Breast epithelium (tissue), 4 donors: ENCODE measurements at regions not wholly inside any gene's neighbourhood (a gene's known extent, or its start where the extent isn't known, plus 50 kb on each side); places are given as distances from the start of the nearest gene placed in this dataset.

Experiments
- DNase-seq, 2 donors: peaks; one replicate each; pipeline ENCODE4 v3.0.0-alpha.2; 2019; ENCODE audit warnings: low spot score in 2 of 2
- H3K27ac ChIP-seq, 2 donors: fragments of 200-600 bp; sonication (generic) in 1 of 2; one replicate each; pipeline ENCODE4 v1.5.1; 2016 to 2019; ENCODE audit warnings: mild to moderate bottlenecking in 1 of 2
- H3K27me3 ChIP-seq, 2 donors: fragments of 200-600 bp; sonication (generic) in 1 of 2; one replicate each; pipeline versions ENCODE4 v1.5.1 to v1.6.0; 2017 to 2019; ENCODE audit warnings: control low read depth in 1 of 2, mild to moderate bottlenecking in 1 of 2
- H3K36me3 ChIP-seq: fragments of 200-600 bp; one replicate; pipeline ENCODE4 v1.5.1; 2019
- H3K4me1 ChIP-seq, 2 donors: fragments of 200-600 bp; sonication (generic); one replicate each; pipeline ENCODE4 v1.5.1; 2016 to 2019; ENCODE audit warnings: control low read depth in 1 of 2
- H3K4me3 ChIP-seq, 3 donors: fragments of 200-600 bp; sonication (generic); 1 replicate in 2 of 3; 2 replicates in 1 of 3; pipeline ENCODE4 v1.5.1; 2016 to 2019; ENCODE audit warnings: mild to moderate bottlenecking in 3 of 3, moderate library complexity in 2 of 3
- H3K9me3 ChIP-seq, 2 donors: fragments of 200-600 bp; sonication (generic) in 1 of 2; one replicate each; pipeline ENCODE4 v1.5.1; 2016 to 2019; ENCODE audit warnings: control low read depth in 1 of 2
- CTCF ChIP-seq, 3 donors: fragments of 450-650 bp; IDR thresholded peaks; one replicate each; pipeline ENCODE4 v1.5.1; 2016 to 2017; ENCODE audit warnings: antibody characterized with exemption in 3 of 3, mild to moderate bottlenecking in 3 of 3, moderate library complexity in 3 of 3
- POLR2A ChIP-seq: fragments of 450-650 bp; IDR thresholded peaks from one replicate; pipeline ENCODE4 v1.6.1; 2016; ENCODE audit warnings: antibody characterized with exemption, mild to moderate bottlenecking, moderate library complexity
- POLR2AphosphoS5 ChIP-seq, 3 donors: sonication (generic); formaldehyde crosslinking; IDR thresholded peaks; one replicate each; pipeline ENCODE4 v1.6.1; 2017; ENCODE audit warnings: antibody characterized with exemption in 3 of 3
- intact Hi-C: fragments of 100-400 bp; cut with DNase I; formaldehyde crosslinking; loops from one replicate; pipeline ENCODE4 v1.15.1; 2023; ENCODE audit warnings: low total_unique reads

- Histone ChIP-seq H3K27ac (no peak overlapping the region), H3K36me3 (no peaks in the 10 kb centered on the region), H3K9me3 (no peaks in the 10 kb centered on the region), H3K4me1 (no peaks in the 10 kb centered on the region), H3K4me3 (no peak overlapping the region), H3K27me3 (no peaks in the 10 kb centered on the region)
- DNase-seq = no peak
- intact Hi-C loops = no loop called here
- TF ChIP-seq CTCF (IDR thresholded peaks at IDR 0.05) (no peak), POLR2AphosphoS5 (IDR thresholded peaks at IDR 0.05) (no peak), POLR2A (no peak)
Observed at GRCh38 chr2:66867063-66867441, 432.1 kb downstream of the MEIS1 start.

- no peak for DNase-seq
- no peaks in the 10 kb centered on the region for H3K9me3 ChIP-seq
- no peaks in the 10 kb centered on the region for H3K36me3 ChIP-seq
- no peaks in the 10 kb centered on the region for H3K4me1 ChIP-seq
- TF ChIP-seq POLR2A (no peak), POLR2AphosphoS5 (IDR thresholded peaks at IDR 0.05) (no peak), CTCF (IDR thresholded peaks at IDR 0.05) (no peak)
- H3K27ac ChIP-seq = no peak overlapping the region
- intact Hi-C loops = no loop called here
- no peak overlapping the region for H3K4me3 ChIP-seq
- H3K27me3 ChIP-seq = no peaks in the 10 kb centered on the region
Observed at GRCh38 chr2:66869076-66869475, 434.2 kb downstream of the MEIS1 start.

GRCh38 chr2:66872081-66872985 lies 437.4 kb downstream of the MEIS1 start:
- H3K27ac ChIP-seq = no peak overlapping the region
- intact Hi-C loops = no loop called here
- no peaks in the 10 kb centered on the region for H3K36me3 ChIP-seq
- no peaks in the 10 kb centered on the region for H3K27me3 ChIP-seq
- no peak for TF ChIP-seq POLR2AphosphoS5 (IDR thresholded peaks at IDR 0.05)
- TF ChIP-seq POLR2A = no peak
- TF ChIP-seq CTCF (IDR thresholded peaks at IDR 0.05) = no peak
- no peak overlapping the region for H3K4me3 ChIP-seq
- no peak for DNase-seq
- H3K4me1 ChIP-seq = no peaks in the 10 kb centered on the region
- H3K9me3 ChIP-seq = no peaks in the 10 kb centered on the region

- TF ChIP-seq CTCF (IDR thresholded peaks at IDR 0.05) (no peak), POLR2A (no peak), POLR2AphosphoS5 (IDR thresholded peaks at IDR 0.05) (no peak)
- no peak overlapping the region for H3K4me3 ChIP-seq
- H3K27ac ChIP-seq = no peak overlapping the region
Observed at GRCh38 chr2:66872986-66873754, 438.2 kb downstream of the MEIS1 start.

GRCh38 chr2:66874411-66874810 lies 439.5 kb downstream of the MEIS1 start:
- Histone ChIP-seq H3K4me1 (no peaks in the 10 kb centered on the region), H3K27ac (no peak overlapping the region), H3K9me3 (no peaks in the 10 kb centered on the region), H3K36me3 (no peaks in the 10 kb centered on the region), H3K27me3 (no peaks in the 10 kb centered on the region), H3K4me3 (no peak overlapping the region)
- no peak for DNase-seq
- TF ChIP-seq CTCF (IDR thresholded peaks at IDR 0.05) (no peak), POLR2A (no peak), POLR2AphosphoS5 (IDR thresholded peaks at IDR 0.05) (no peak)
- intact Hi-C loops = no loop called here

More at GRCh38 chr2:66872986-66873754, 438.2 kb downstream of the MEIS1 start:
- no peaks in the 10 kb centered on the region for H3K4me1 ChIP-seq
- DNase-seq = no peak
- H3K9me3 ChIP-seq = no peaks in the 10 kb centered on the region
- H3K36me3 ChIP-seq = no peaks in the 10 kb centered on the region
- no peaks in the 10 kb centered on the region for H3K27me3 ChIP-seq
- intact Hi-C loops = no loop called here
